ENCODE measurements at regions not wholly inside any gene's neighbourhood (a gene's known extent, or its start where the extent isn't known, plus 50 kb on each side); places are given as distances from the start of the nearest gene placed in this dataset.

DNA sequence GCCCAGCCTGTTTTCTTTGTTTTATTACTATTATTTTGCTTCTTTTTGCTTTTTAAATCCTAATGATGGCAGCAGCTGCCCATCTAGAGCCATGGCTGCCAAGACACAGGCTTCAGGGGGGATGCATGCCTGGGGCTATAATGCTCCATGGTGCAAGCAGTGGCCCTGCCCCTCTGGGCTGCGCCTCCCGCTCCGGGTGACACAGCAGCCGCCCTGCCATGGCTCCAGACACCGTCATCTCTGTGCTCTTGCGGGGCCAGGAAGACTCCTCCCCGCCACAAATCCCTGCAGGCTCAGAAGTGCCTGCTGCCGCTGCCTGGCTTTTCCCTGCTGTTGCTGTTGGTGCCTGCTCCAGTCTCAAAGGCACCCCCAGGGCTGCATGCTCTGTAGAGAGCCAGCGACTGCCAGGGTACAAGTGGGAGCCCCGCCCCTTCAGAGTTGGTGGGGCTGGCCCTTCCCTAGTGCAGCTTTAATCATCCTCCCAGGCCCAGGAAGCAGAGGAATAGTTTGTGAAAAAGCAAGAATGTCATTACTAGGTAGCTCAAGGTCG is 581.5 kb downstream of the FGF9 start:
- DNase-seq, result no peak

DNA sequence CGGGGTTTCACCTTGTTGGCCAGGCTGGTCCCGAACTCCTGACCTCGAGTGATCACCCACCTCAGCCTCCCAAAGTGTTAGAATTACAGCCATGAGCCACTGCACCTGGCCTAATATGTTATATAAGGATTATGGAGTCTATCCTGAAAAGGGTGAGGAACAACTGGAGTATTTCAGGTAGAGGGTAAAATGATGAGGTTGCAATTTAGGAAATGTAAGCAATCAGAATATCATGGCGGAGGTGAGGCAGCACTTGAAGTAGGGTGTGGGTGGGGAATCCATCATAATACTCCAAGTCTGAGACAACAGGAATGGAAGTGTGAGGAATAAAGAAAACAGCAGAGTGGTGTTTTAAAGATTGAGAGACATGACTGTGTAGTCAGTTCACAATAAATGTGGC is 582.2 kb downstream of the FGF9 start:
- DNase-seq, result no peak

DNA sequence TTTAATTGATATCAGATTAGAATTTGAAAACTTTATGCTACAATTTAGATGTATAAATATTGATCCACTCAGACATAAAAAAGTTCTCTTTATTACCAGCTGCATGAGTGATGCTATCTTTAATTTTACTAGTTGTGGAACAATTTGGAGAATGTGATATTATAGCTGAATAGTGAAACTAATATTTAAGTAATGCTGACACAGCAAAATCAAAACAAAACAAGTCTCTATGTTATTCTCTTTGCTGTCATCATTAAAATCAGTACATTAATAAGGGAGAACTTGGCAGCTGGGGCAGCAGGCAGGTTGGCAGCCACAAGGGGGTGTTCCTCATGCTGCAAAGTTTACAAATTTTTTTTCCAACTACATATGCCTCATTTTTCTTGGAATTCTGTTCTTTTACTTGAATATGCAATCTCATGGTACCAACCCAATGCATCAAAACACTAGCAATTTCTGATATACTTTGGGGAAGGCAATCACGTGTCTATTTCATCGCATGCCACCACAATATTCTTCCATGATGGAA is 585.3 kb downstream of the FGF9 start:
- no peak for DNase-seq

DNA sequence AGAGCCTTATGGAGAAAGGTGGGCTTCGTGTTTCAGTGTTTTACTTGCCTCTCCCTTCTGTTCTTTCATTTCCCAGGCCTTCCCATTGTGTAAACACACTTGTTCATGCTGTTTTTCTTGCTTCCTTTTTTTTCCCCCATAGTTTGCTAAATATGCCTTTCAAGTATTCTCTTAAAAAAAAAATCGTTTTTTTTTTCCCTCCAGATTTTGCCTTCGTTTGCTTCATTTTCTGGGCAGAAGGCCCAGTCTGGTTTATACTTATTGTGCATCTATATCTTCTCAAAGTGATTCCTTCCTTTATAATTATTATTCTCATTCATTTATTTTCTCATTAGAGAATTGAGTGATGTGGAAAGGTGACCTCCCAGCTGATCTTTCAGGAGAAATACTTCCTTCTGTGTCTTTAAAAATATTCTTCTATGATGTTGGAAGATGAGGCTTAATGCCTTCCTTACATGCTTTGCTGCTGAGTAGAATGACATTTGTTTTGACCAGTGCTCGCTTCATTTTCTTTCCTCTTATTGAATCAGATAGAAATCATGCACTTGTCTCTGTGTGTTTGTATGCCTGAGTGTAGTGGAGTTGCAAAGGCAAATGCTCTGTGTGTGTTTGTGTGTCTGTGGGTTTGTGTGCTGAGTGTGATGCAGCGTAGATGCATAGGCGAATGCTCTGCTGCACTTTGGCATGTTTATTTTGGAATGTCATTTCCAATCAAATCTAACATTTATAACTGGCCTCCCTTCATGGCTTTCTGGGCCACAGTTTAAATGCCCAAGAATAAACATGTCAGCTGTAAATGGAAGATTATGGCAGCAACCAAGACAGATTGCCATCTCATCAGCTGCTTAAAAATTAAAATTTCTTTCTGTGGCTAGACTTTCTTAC is 591.4 kb downstream of the FGF9 start:
- no peak for DNase-seq

DNA sequence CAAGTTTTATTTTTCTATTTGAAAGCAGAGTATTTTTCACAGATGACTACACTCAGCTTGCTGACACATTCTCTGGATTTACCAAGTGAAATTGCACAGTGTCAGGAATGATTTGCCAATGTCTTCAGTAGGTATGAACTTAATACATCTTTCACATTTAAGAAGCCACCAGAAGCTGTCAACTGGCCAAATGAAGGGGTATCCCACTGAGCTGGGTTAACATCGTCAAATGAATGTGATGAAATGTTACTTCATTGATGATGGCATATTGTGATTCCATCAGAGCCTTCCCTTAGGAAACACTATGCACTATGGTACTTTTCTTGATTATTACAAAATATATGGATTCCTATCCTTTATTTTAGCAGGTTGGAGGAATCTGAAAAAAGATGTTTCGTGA is 592.3 kb downstream of the FGF9 start:
- DNase-seq, result no peak

DNA sequence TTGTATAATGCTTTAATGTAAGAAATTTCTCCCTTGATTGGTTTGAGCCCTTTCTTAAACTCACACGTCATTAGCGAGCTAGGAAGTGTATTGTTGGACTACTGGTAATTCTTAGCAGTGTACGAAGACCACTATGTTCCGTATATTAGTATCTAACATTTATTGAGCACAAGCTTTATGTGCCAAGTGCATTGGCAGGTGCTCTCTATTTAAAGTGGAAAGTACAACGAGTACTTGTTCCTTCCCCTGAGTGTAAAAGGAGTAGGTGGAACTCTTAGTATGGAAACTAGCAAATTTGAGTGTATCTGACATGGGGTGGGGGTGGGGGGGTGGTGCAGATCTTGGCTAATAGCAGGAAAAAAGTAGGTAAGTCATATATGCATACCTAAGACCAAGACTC is 594.7 kb downstream of the FGF9 start:
- DNase-seq, result no peak

DNA sequence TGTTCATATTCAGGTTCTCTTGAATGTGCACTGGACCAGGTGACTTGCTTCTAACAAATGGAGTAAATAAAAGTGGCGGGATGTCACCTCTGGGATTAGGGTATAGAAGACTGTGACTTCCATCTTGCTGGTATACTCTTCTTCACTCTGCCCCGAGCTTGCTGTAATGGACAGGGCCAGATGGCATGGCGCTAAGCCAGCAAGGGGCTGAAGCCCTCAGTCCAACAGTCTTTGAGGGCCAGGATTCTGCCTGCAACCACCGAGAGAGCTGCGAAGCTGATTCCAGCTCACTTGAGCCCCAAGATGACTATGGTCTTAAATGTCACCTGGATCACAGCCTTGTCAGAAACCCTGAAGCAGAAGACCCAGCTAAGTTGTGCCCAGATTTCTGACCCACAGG is 600.0 kb downstream of the FGF9 start:
- DNase-seq, result no peak

DNA sequence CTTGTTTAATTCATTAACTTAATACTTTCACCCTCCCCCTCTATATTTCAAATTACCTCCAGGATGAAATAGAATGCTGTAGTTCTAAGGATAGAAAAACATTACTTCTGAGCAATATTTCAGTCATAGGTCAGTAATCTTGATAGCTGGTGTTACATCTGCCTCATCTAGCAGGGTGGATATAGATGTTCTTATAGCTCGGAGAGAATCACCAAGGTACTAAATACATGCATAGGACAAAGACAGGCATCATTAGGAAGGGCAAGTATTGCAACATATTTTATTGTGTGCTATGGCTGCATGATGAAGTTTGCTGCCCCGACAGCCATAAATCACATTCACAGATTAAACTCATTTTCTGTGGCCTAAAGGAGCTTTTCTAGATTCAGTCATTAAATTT is 601.0 kb downstream of the FGF9 start:
- no peak for DNase-seq

DNA sequence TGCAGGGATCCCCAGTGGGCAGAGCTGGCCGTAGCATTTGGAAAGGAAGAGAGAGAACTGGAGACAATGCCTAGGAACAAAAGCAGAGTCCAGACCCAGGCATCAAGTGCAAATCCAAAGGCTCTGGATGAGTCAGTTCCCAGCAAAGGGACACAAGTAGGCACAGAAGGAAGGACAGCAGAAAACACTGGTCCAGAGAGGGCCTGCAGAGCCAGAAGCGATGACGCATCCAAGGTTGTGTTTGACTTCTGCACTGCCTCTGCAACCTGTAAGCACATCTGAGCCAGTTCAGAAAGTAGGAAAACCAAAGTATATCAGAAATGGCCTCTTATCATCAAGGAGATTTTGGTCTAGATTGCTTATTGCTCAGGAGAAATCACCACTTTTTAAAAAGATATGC is 604.5 kb downstream of the FGF9 start:
- DNase-seq, result no peak

DNA sequence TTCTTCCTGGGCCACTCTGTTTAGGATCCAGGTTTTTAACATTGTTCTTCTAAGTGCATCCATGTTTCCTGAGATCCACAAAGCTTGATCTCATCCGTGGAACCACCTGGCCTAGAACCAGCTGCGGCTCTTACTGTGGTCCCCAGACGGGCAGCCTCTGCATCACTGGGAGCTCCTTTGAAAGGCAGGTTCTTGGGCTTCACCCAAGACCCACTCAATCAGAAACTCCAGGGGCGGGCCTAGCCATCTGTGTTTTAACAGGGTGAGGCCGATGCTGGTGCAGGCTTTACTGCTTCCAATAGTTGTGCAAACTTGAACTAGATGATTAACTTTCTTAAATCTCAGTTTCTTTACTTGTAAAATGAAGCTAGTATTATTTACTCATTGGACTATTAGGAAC is 605.7 kb downstream of the FGF9 start:
- DNase-seq, result no peak

DNA sequence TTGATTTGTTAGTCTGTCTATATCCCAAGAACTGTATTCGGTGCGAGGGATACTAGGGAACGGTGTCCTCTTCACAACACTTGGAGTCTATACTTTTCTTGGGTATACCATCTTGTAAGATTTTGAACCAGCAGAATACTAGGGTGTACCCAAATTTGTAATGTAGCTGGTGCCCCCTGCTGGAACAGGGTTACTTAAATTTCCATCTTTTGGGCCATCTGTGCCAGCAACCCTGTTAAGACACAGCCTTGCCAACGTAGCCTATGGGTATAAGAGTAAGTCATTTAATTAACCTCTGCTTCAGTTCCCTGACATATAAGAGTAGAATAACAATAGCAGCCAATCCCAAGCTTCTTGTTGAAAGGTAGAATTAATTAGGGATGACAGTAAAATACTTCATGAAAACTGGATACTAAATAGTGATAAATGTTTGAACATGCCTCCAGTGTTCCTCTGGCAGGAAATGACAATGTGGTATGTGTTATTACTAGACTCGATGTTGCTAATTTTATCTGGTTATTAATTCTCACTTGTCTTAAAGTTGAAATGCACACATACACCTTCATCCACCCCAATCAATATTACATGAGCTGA is 607.6 kb downstream of the FGF9 start:
- DNase-seq, result peak; percentile 74

DNA sequence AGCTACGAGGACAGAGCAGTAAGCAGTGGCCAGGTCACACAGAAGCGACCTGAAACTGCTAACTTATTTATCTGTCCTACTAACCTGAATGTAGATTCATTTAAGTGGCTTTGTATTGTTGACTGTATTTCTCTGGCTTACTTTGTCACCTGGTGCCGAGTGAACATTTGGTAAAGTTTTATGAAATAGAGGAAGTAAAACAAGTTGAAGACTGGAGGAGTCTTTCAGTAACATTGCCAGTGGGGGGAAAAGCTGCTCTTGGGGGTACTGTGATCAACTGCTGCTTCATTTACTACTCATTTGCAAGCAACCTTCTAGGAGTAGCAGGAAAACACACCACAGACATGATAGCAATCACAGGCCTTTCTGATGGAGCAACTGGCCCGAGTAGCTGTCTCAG is 615.0 kb downstream of the FGF9 start:
- DNase-seq, result no peak

DNA sequence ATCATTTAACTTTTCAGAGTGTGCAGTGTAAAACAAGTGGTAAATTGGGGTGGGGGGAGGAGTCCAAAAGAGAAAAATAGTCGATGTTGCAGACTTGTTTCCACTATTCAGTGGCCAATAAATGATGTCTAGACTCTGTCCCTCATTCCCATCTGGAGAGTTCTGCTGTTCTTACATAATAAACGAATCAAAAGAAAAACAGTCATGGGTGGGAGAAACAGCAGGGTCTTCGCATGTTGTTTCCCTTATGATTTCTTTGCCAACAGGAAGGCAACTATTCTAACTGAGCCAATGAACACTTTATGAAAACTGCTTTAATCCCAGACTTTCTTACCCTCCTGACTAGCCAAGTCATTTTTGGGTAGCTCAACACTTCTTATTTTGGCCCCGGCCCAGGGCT is 615.5 kb downstream of the FGF9 start:
- DNase-seq, result no peak

DNA sequence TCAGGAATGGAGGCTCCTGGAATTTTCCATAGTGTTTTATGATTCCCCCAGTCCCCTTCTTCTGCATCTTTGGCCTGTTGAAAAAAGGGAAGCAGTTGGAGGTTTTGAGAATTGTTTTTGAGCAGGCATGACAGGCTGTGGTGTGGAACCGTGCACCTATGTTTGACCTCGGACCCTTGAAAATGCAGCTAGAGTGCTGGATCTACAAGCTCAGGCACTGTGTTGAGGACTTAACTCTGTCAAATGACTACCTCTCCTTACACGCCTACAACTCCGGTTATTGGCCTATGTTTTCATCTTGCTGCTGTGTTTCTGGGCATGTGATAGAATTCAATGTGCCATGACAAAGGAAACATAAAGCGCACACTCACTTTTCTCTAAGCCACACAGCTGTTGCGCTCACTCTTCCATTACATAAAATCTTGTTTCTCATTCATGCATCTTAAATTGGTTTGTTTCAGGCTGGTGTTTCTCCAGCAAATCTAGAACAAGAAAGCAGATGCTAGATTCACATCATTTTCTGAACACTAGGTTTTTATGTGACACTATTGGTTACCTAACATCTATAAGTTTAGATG is 616.6 kb downstream of the FGF9 start:
- no peak for DNase-seq

DNA sequence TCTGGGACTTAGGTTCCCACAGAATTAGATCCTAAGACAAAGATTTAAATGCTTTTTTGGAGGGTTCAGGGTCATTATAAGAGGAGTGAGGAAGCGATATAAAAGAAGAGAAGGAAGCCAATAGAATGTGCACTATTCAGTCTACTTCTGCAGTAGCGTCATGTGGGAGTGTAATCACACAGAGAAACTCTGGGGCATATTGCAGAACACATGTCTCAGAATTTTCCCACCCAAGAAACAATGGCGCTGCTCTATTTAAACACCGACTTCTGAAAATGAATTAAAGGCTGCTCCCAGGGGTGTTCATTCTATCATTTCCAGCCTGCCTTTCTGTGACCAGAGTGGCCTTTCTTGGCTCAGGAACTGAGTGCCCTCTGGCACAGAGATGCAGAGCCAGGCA is 617.6 kb downstream of the FGF9 start:
- DNase-seq, result no peak

DNA sequence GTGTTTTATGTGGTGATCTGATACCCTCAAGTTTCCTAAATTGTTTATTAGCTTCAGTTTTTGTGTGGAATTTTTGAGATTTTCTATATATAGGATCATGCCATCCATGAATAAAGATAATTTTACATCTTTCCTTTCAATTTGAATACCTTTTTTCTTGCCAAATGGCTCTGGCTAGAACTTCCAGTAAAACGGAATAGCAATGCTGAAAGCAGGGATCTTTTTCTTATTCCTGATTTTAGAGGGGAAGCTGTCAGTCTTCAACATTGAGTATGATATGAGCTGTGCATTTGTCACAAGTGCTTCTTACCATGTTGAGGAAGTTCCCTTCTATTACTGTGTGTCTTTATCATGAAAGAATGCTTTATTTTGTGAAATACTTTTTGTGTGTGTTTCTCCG is 618.8 kb downstream of the FGF9 start:
- no peak for DNase-seq

DNA sequence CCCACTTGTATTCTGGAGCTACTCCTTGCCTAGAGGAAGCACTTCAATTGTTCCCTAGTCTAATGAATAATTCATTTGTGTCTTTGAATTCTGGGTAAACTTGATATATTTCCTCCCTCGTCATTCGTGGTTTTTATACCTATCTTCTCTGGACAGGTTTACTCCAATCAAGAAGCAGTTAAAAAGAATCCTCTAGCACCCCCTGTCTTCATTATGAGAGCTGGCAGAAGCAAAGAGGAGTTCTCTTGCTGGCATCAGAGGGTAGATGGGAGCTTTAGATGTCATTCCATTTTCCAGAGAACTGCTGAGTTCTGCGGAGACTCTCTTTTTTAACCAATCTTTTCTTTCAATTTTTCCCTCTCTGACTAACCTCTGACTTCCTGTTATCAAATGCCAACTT is 627.7 kb downstream of the FGF9 start:
- peak; percentile 38 for DNase-seq

DNA sequence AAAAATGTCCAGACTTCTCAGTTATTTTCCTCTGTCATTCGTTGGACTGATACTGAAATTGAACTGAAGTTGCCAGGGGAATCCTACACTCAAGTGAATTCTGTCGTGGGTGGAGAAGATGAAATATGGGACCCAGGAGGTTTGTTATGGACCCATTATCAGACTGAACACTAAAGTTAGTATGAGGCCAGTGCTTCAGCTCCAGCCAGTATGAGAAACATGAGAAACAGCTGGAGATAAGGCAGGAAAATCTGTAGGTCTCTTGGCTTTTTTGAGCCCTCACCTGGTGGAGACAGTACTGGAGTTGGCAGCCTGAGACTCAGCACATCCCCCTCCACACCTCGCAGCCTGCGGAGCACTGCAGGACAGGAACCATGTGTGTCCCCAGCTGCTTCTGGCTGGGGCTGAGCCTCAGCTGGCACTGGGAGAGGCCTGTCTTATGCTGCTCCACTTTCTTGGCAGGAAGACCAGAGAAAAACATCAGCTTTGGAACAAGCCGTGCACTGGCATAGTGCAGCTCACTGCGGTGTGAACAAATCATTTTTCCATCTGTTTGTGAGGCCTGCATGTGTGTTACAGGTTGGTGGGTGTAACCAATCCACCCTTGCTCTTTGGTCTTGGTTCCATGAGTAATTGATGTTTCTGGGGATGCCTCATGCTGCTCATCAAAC is 641.0 kb downstream of the FGF9 start:
- DNase-seq, result no peak

DNA sequence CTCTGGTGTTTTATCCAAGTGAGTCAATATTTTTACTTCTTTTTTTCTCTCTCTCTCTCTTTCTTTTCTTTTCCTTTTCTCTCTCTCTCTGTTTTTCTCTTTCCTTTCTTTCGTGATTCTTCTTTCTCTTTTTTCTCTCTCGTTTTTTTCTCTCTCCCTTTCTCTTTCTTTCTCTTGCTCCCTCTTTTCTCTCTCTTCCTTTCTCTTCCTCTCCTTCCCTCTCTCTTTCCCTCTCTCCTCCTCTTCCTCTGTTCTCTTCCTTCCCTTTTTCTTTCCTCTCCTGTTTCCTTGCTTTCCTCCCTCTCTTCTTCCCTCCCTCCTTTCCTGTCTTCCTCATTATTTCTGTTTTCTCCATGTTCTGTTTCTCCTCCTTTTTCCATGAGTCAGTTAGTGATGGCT is 641.5 kb downstream of the FGF9 start:
- no peak for DNase-seq

DNA sequence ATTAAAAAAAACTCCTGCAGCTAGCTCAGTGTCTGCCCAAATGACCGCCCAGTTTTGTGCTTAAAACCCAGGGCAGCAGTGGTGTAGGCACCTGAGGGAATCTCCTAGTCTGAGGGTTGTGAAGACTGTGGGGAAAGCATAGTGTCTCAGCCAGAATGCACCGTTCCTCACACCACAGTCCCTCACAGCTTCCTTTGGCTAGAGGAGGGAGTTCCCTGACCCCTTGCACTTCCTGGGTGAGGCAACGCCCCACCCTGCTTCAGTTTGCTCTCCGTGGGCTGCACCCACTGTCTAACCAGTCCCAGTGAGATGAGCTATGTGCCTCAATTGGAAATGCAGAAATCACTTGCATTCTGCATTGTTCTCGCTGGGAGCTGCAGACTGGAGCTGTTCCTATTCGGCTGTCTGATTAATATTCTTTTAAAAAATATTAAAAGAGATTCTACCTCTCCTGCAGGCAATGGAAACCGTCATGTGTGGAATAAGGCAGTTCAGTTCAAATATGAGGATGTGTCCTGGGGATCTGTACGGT is 645.7 kb downstream of the FGF9 start:
- DNase-seq, result no peak

DNA sequence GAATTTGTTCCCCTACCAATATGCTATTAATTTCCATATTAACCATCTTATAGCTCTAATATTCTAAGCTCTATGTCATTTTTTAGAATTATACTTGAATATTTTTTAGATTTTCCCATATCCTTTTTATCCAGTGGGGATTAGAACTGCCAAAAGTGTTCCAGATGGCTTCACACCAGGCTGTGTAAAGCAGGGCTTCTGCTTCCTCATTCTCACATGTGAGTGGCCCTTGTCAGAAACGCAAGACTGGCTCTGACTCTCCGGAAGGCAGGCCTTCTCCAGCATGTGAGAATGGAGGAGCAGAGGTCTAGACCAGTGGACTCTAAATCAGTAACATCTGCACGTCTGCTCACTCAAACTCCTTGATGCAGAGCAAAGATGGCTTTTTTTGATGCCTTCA is 650.1 kb downstream of the FGF9 start:
- DNase-seq, result no peak

DNA sequence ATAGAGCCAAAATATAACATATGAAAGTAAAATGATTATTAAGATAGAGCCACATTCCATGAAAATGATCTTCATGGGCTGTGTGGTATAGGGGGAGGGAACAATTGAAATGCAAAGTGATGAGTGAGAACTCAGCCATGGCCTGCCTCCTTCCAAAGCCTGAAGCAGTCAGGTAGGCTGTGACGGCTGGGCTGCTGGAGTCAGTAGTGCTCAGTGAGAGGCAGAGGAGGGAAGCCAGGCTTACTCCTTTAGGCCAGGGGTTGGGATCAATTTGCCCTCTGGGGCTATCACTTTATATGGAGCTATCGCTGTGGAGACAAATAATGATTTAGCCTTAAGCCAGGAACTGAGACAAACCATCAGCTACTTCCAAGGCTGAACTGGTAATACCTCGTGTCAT is 654.9 kb downstream of the FGF9 start:
- no peak for DNase-seq

DNA sequence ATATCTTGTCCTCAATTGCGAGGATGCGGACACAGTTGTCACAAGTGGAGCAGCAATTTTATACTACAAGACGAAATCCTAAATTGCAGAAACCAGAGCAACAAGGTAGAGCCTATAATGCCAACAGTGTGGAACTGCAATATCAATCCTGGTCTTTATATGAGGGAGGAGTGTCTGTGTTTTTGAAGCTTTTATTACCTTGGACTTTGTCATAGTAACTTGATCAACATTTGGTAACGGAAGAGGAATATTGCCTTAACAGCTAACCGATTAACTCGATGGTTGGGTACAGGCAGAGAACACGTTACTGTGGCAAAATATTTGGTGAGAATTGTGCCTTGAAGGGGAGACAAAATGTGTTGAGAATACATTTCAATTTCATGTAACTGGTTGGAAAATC is 661.5 kb downstream of the FGF9 start:
- no peak for DNase-seq

Data from NCI-H748 treated with DMSO at 0.1 percent for 48 hours (cell line).